OCI-LY1 (cell line): ENCODE measurements at regions not wholly inside any gene's neighbourhood (a gene's known extent, or its start where the extent isn't known, plus 50 kb on each side); places are given as distances from the start of the nearest gene placed in this dataset.

Experiments
- H2AFZ ChIP-seq: fragments of 200-600 bp; sonication (generic), shearing (Covaris generic); 2 replicates; pipeline ENCODE4 v1.6.0; 2014; ENCODE audit warnings: antibody characterized with exemption, mild to moderate bottlenecking, low read length
- H3F3A ChIP-seq: fragments of 200-600 bp; sonication (generic), shearing (Covaris generic); 2 replicates; pipeline ENCODE4 v1.6.0; 2014; ENCODE audit warnings: mild to moderate bottlenecking, antibody characterized with exemption, low read length, moderate library complexity; ENCODE audit not compliant: insufficient read depth
- H3K27ac ChIP-seq: fragments of 200-600 bp; sonication (generic); 2 replicates; pipeline ENCODE4 v1.5.1; 2014; ENCODE audit warnings: low read length, mixed run types, mild to moderate bottlenecking, low read depth; ENCODE audit not compliant: poor library complexity, severe bottlenecking
- H3K27me3 ChIP-seq: fragments of 200-600 bp; sonication (generic); 2 replicates; pipeline ENCODE4 v1.6.0; 2014; ENCODE audit warnings: antibody characterized with exemption, mild to moderate bottlenecking, low read length, moderate library complexity; ENCODE audit not compliant: insufficient read depth
- H3K36me3 ChIP-seq: fragments of 200-600 bp; sonication (generic); 2 replicates; pipeline ENCODE4 v1.6.1; 2014; ENCODE audit warnings: mild to moderate bottlenecking, antibody characterized with exemption, low read length, moderate library complexity, mixed read lengths; ENCODE audit not compliant: insufficient read depth
- H3K4me1 ChIP-seq: fragments of 200-600 bp; sonication (generic); 2 replicates; pipeline ENCODE4 v1.5.1; 2014; ENCODE audit warnings: mild to moderate bottlenecking, low read length, moderate library complexity; ENCODE audit not compliant: insufficient read depth, severe bottlenecking
- H3K4me2 ChIP-seq: fragments of 200-600 bp; sonication (generic), shearing (Covaris generic); 2 replicates; pipeline ENCODE4 v1.6.1; 2014; ENCODE audit warnings: low read length
- H3K4me3 ChIP-seq: fragments of 200-600 bp; sonication (generic); 2 replicates; pipeline ENCODE4 v1.5.1; 2014; ENCODE audit warnings: low read length, low read depth, mild to moderate bottlenecking, mixed read lengths; ENCODE audit not compliant: poor library complexity, severe bottlenecking
- H3K79me2 ChIP-seq: fragments of 200-600 bp; shearing (Covaris generic); 2 replicates; pipeline ENCODE4 v1.6.1; 2016; ENCODE audit warnings: mixed run types, low read length, mixed read lengths; ENCODE audit not compliant: insufficient read depth
- H3K9ac ChIP-seq: fragments of 200-600 bp; sonication (generic), shearing (Covaris generic); 2 replicates; pipeline ENCODE4 v1.6.1; 2014; ENCODE audit warnings: mild to moderate bottlenecking, low read length, mixed read lengths
- H3K9me2 ChIP-seq: fragments of 200-600 bp; sonication (generic), shearing (Covaris generic); 2 replicates; pipeline ENCODE4 v1.6.1; 2014; ENCODE audit warnings: low read depth, mild to moderate bottlenecking, low read length, mixed read lengths
- H3K9me3 ChIP-seq: fragments of 200-600 bp; shearing (Covaris generic); 2 replicates; pipeline ENCODE4 v1.6.1; 2014; ENCODE audit warnings: low read length, mixed read lengths
- H4K20me1 ChIP-seq: fragments of 200-600 bp; sonication (generic), shearing (Covaris generic); 2 replicates; pipeline ENCODE4 v1.6.0; 2016; ENCODE audit warnings: mild to moderate bottlenecking, low read length; ENCODE audit not compliant: insufficient read depth
- EZH2 ChIP-seq: fragments of 200-600 bp; sonication (generic), shearing (Covaris generic); IDR thresholded peaks from 2 replicates; pipeline ENCODE4 v1.8.0; 2017; ENCODE audit warnings: borderline replicate concordance, mixed run types, mild to moderate bottlenecking, antibody characterized with exemption, low read length, moderate library complexity, mixed read lengths
- TF ChIP-seq, protein P1 (sequence below): fragments of 200-600 bp; sonication (generic), shearing (Covaris generic); IDR thresholded peaks from 2 replicates; pipeline ENCODE4 v1.5.1; 2017; ENCODE audit warnings: mild to moderate bottlenecking, antibody characterized with exemption, low read length, moderate library complexity, mixed read lengths

DNA sequence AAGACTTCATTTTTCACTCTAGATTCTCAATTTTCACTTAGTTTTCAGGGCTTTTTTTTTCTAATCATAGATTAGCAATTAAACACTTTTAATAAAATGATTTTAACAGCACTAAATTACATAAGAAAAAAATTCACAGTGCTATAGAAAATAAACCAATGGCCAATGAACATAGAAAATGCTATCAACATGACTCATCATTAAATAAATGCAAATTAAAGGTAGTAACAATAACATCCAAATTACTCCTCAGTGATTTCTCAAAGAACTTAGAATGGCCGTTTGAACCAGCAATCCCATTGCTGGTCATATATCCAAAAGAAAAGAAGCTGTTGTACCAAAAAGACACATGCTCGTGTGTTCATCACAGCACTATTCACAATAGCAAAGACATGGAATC, 1058.9 kb downstream of the UQCRFS1 start:
- TF ChIP-seq, protein P1, sequence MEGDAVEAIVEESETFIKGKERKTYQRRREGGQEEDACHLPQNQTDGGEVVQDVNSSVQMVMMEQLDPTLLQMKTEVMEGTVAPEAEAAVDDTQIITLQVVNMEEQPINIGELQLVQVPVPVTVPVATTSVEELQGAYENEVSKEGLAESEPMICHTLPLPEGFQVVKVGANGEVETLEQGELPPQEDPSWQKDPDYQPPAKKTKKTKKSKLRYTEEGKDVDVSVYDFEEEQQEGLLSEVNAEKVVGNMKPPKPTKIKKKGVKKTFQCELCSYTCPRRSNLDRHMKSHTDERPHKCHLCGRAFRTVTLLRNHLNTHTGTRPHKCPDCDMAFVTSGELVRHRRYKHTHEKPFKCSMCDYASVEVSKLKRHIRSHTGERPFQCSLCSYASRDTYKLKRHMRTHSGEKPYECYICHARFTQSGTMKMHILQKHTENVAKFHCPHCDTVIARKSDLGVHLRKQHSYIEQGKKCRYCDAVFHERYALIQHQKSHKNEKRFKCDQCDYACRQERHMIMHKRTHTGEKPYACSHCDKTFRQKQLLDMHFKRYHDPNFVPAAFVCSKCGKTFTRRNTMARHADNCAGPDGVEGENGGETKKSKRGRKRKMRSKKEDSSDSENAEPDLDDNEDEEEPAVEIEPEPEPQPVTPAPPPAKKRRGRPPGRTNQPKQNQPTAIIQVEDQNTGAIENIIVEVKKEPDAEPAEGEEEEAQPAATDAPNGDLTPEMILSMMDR = no peak
- TF ChIP-seq EZH2 = no peak

DNA sequence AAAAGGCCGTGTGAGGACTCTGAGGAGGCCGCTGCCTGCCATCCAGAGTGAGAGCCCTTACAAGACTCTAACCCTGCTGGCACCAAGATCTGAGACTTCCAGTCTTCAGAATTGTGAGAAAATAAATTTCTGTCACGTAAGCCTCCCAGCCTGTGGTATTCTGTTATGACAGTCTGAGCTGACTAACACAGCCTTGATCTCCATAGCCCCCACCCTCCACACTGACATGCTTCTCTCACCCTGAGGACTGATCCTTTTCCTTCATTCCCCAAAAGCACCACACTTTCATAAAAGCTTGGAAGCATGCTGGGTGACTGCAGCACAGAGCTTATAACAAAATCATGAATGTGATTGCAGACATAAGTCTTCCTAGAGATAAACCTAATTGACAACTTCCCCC, 1059.8 kb downstream of the UQCRFS1 start:
- Histone ChIP-seq H3K36me3 (no peaks in the 10 kb centered on the region), H3F3A (no peaks in the 10 kb centered on the region), H3K4me3 (no peak overlapping the region), H4K20me1 (no peaks in the 10 kb centered on the region), H3K4me1 (no peaks in the 10 kb centered on the region), H3K79me2 (no peaks in the 10 kb centered on the region), H3K9ac (no peak overlapping the region), H3K27ac (no peak overlapping the region), H3K4me2 (no peak overlapping the region), H3K9me3 (no peaks in the 10 kb centered on the region), H2AFZ (no peak overlapping the region), H3K27me3 (no peaks in the 10 kb centered on the region), H3K9me2 (no peaks in the 10 kb centered on the region)
- TF ChIP-seq, protein P1 = no peak
- TF ChIP-seq EZH2 = no peak

More for the DNA sequence above, 1058.9 kb downstream of the UQCRFS1 start:
- no peak overlapping the region for H3K4me3 ChIP-seq
- no peaks in the 10 kb centered on the region for H3K36me3 ChIP-seq
- H3K27me3 ChIP-seq = no peaks in the 10 kb centered on the region
- no peak overlapping the region for H3K4me2 ChIP-seq
- no peaks in the 10 kb centered on the region for H3K9me2 ChIP-seq
- no peak overlapping the region for H3K27ac ChIP-seq
- H3K9me3 ChIP-seq = no peaks in the 10 kb centered on the region
- no peak overlapping the region for H2AFZ ChIP-seq
- no peak overlapping the region for H3K9ac ChIP-seq
- no peaks in the 10 kb centered on the region for H3K79me2 ChIP-seq
- no peaks in the 10 kb centered on the region for H3K4me1 ChIP-seq
- H4K20me1 ChIP-seq = no peaks in the 10 kb centered on the region
- no peaks in the 10 kb centered on the region for H3F3A ChIP-seq

GRCh38 chr19:28152195-28152594, 1060.8 kb downstream of the UQCRFS1 start:
- no peaks in the 10 kb centered on the region for H3F3A ChIP-seq
- no peaks in the 10 kb centered on the region for H3K36me3 ChIP-seq
- no peak overlapping the region for H3K4me3 ChIP-seq
- no peak overlapping the region for H3K9ac ChIP-seq
- no peaks in the 10 kb centered on the region for H3K4me1 ChIP-seq
- H3K27ac ChIP-seq = no peak overlapping the region
- no peaks in the 10 kb centered on the region for H3K9me2 ChIP-seq
- H2AFZ ChIP-seq = no peak overlapping the region
- H3K9me3 ChIP-seq = no peaks in the 10 kb centered on the region
- TF ChIP-seq, protein P1 = no peak
- TF ChIP-seq EZH2 = no peak
- no peaks in the 10 kb centered on the region for H3K27me3 ChIP-seq
- no peak overlapping the region for H3K4me2 ChIP-seq
- H3K79me2 ChIP-seq = no peaks in the 10 kb centered on the region
- H4K20me1 ChIP-seq = no peaks in the 10 kb centered on the region
